WTC11 (cell line): ENCODE measurements at regions not wholly inside any gene's neighbourhood (a gene's known extent, or its start where the extent isn't known, plus 50 kb on each side); places are given as distances from the start of the nearest gene placed in this dataset.

ENCODE experiments used
- ATF2 ChIP-seq: sonication (generic); formaldehyde crosslinking; IDR thresholded peaks from 2 replicates; pipeline ENCODE4 v1.8.1; 2022; ENCODE audit warnings: low read depth, missing genetic modification reagents, borderline replicate concordance
- NFYB ChIP-seq: sonication (generic); formaldehyde crosslinking; conservative IDR thresholded peaks from 2 replicates; pipeline ENCODE4 v1.8.0; 2022; ENCODE audit warnings: low read depth, missing genetic modification reagents
- USF1 ChIP-seq: sonication (generic); formaldehyde crosslinking; IDR thresholded peaks from 2 replicates; pipeline ENCODE4 v1.8.0; 2022; ENCODE audit warnings: mild to moderate bottlenecking, missing genetic modification reagents
- ZNF121 ChIP-seq: sonication (generic); formaldehyde crosslinking; IDR thresholded peaks from 2 replicates; pipeline ENCODE4 v1.8.0; 2023; ENCODE audit warnings: missing genetic modification reagents

GRCh38 chr10:30546511-30546910 is 83.0 kb downstream of the LYZL2 start:
- TF ChIP-seq NFYB (no peak), ZNF121 (CRISPR knock-in tag) (no peak), ATF2 (CRISPR knock-in tag) (no peak), USF1 (CRISPR knock-in tag) (no peak)
